Ascending aorta (tissue), 2 donors: ENCODE measurements at regions not wholly inside any gene's neighbourhood (a gene's known extent, or its start where the extent isn't known, plus 50 kb on each side); places are given as distances from the start of the nearest gene placed in this dataset.

ENCODE experiments used
- DNase-seq, 2 donors: peaks; one replicate each; pipeline ENCODE4 v3.0.0-alpha.2; 2019; ENCODE audit warnings: low spot score in 2 of 2
- H3K27ac ChIP-seq, 2 donors: fragments of 200-600 bp; sonication (generic); one replicate each; pipeline ENCODE4 v1.5.1; 2016 to 2017; ENCODE audit warnings: mild to moderate bottlenecking in 1 of 2
- H3K27me3 ChIP-seq: fragments of 200-600 bp; sonication (generic); one replicate; pipeline ENCODE4 v1.5.1; 2017
- H3K36me3 ChIP-seq, 2 donors: fragments of 200-600 bp; sonication (generic); one replicate each; pipeline ENCODE4 v1.5.1; 2016
- H3K4me1 ChIP-seq, 2 donors: fragments of 200-600 bp; sonication (generic); one replicate each; pipeline ENCODE4 v1.5.1; 2016 to 2017; ENCODE audit warnings: mild to moderate bottlenecking in 1 of 2
- H3K4me3 ChIP-seq, 2 donors: fragments of 200-600 bp; sonication (generic); one replicate each; pipeline ENCODE4 v1.5.1; 2016 to 2017; ENCODE audit warnings: mild to moderate bottlenecking in 1 of 2
- H3K9me3 ChIP-seq, 2 donors: fragments of 200-600 bp; sonication (generic); one replicate each; pipeline ENCODE4 v1.5.1; 2016
- CTCF ChIP-seq, 3 experiments: fragments of 200-600 bp in 2 of 3; fragments of 450-650 bp in 1 of 3; sonication (generic) in 2 of 3; IDR thresholded peaks; one replicate each; pipeline ENCODE4 v1.5.1; 2016 to 2019; ENCODE audit warnings: antibody characterized with exemption in 3 of 3, mild to moderate bottlenecking in 1 of 3, moderate library complexity in 1 of 3
- intact Hi-C: fragments of 100-400 bp; cut with DNase I; formaldehyde crosslinking; loops from one replicate; pipeline ENCODE4 v1.15.1; 2023

- no peak for DNase-seq
- Histone ChIP-seq H3K27me3 (no peaks in the 10 kb centered on the region), H3K4me3 (no peak overlapping the region), H3K4me1 (no peaks in the 10 kb centered on the region), H3K27ac (no peak overlapping the region), H3K9me3 (no peaks in the 10 kb centered on the region), H3K36me3 (no peaks in the 10 kb centered on the region)
- no peak for TF ChIP-seq CTCF (IDR thresholded peaks at IDR 0.05)
- intact Hi-C loops, result no loop called here
Observed at GRCh38 chr6:86251106-86251505, 608.4 kb upstream of the SYNCRIP start.

- no peak overlapping the region for H3K4me3 ChIP-seq
- no peaks in the 10 kb centered on the region for H3K27me3 ChIP-seq
- no peak overlapping the region for H3K27ac ChIP-seq
- no peaks in the 10 kb centered on the region for H3K36me3 ChIP-seq
- DNase-seq, result no peak
- no peaks in the 10 kb centered on the region for H3K4me1 ChIP-seq
- intact Hi-C loops, result no loop called here
- no peaks in the 10 kb centered on the region for H3K9me3 ChIP-seq
- TF ChIP-seq CTCF (IDR thresholded peaks at IDR 0.05), result no peak
Observed at GRCh38 chr6:86217906-86218305, 575.2 kb upstream of the SYNCRIP start.

- intact Hi-C loops, result no loop called here
- Histone ChIP-seq H3K9me3 (no peaks in the 10 kb centered on the region), H3K36me3 (no peaks in the 10 kb centered on the region), H3K27ac (no peak overlapping the region), H3K27me3 (no peaks in the 10 kb centered on the region), H3K4me1 (no peaks in the 10 kb centered on the region), H3K4me3 (no peak overlapping the region)
- no peak for TF ChIP-seq CTCF (IDR thresholded peaks at IDR 0.05)
- DNase-seq, result no peak
Observed at GRCh38 chr6:86215323-86215722, 572.6 kb upstream of the SYNCRIP start.

GRCh38 chr6:86205980-86206379, 563.3 kb upstream of the SYNCRIP start:
- no peaks in the 10 kb centered on the region for H3K4me1 ChIP-seq
- H3K4me3 ChIP-seq, result no peak overlapping the region
- peaks cover 0 to 3% of the 10 kb centered on the region in 2 donors for H3K9me3 ChIP-seq
- TF ChIP-seq CTCF (IDR thresholded peaks at IDR 0.05), result no peak
- DNase-seq, result no peak
- no peaks in the 10 kb centered on the region for H3K27me3 ChIP-seq
- no peaks in the 10 kb centered on the region for H3K36me3 ChIP-seq
- intact Hi-C loops, result no loop called here
- no peak overlapping the region for H3K27ac ChIP-seq

GRCh38 chr6:86203044-86203443, 560.4 kb upstream of the SYNCRIP start:
- TF ChIP-seq CTCF (IDR thresholded peaks at IDR 0.05), result no peak

GRCh38 chr6:86193821-86194220, 551.1 kb upstream of the SYNCRIP start:
- Histone ChIP-seq H3K4me1 (no peaks in the 10 kb centered on the region), H3K4me3 (no peak overlapping the region), H3K36me3 (no peaks in the 10 kb centered on the region), H3K27ac (no peak overlapping the region), H3K9me3 (no peaks in the 10 kb centered on the region), H3K27me3 (no peaks in the 10 kb centered on the region)
- intact Hi-C loops, result no loop called here
- no peak for DNase-seq
- no peak for TF ChIP-seq CTCF (IDR thresholded peaks at IDR 0.05)

More at GRCh38 chr6:86203044-86203443, 560.4 kb upstream of the SYNCRIP start:
- peak overlapping the region in 1 of 2 donors; percentile 5 for H3K27ac ChIP-seq
- H3K4me1 ChIP-seq, result no peaks in the 10 kb centered on the region
- no peak overlapping the region for H3K4me3 ChIP-seq
- no peaks in the 10 kb centered on the region for H3K27me3 ChIP-seq
- no peaks in the 10 kb centered on the region for H3K36me3 ChIP-seq
- intact Hi-C loops, result no loop called here
- H3K9me3 ChIP-seq, result peaks cover 0 to 3% of the 10 kb centered on the region in 2 donors
- no peak for DNase-seq
